ENCODE measurements at regions not wholly inside any gene's neighbourhood (a gene's known extent, or its start where the extent isn't known, plus 50 kb on each side); places are given as distances from the start of the nearest gene placed in this dataset.

DNA sequence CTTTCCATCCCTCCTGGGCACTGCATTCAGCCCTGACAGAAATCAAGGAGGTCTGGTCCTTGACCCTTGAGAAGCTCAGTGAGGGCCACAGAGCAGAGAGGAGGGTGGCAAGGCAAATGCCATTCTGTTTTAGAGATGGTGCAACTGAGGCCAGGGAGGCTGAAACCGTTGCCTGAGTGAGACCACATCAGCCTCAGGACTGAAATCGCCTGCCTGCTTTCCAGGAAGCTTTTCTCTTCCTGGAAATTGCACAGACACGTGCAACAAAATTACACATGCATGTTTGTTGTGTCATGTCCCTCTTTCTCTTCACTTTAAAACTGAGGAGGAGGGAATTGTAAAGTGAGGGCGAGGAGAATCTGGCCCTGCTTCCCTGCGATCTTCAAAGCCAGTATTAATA is 113.7 kb upstream of the PDE10A start:
- CTCF ChIA-PET = interaction anchor here (1.0 to 2.9 kb wide), 2 partner anchors 74 to 337 kb away, joined by 3 to 16 read pairs; no protein-coding TSS in a partner anchor
- dilution Hi-C loops (cut with MboI; ENCODE audit: extremely low pct_ligation_motif_present, low sequenced_read_pairs) = no loop called here
- POLR2A ChIA-PET = interaction anchor here (0.6 kb wide), 1 partner anchor 368 kb away, joined by 8 read pairs; no protein-coding TSS in a partner anchor

DNA sequence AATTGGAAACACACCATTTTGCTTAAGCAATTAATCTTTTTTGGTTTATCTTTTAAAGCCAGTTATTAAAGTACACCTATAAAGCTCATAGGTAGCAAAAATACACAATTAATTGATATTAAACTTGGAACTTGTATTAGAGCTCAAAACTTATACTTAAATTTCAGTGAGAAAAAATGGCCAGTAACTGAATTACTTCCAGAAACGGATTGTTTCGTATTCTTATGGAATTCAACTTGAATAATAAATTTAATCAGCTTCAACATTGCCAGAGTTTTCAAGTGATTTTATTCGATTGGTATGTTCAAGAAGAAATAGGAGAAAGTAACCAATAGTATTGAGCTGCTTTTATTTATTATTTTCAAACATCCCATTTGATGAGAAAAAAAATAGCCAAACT is 112.7 kb upstream of the PDE10A start:
- peaks cover 9% of the 10 kb centered on the region for H3K4me1 ChIP-seq (ENCODE audit: control insufficient read depth, extremely low read depth, insufficient read depth, low read length)
- H4K20me1 ChIP-seq (replicated peaks; ENCODE audit: control insufficient read depth, extremely low read depth, insufficient read depth, low read length) = no peaks in the 10 kb centered on the region
- H2AFZ ChIP-seq (ENCODE audit: low read depth, low read length) = no peak overlapping the region
- H3K36me3 ChIP-seq (ENCODE audit: control insufficient read depth in 2 of 2, extremely low read depth in 1 of 2, insufficient read depth in 2 of 2, low read length in 2 of 2) = no peaks in the 10 kb centered on the region
- FAIRE-seq (peak; percentile 8), DNase-seq (ENCODE audit: low read depth, low spot score) (no peak)
- dilution Hi-C loops (cut with MboI; ENCODE audit: extremely low pct_ligation_motif_present, low sequenced_read_pairs) (no loop called here), intact Hi-C loops (cut with micrococcal nuclease) (loop anchor here (1.0 to 2.0 kb wide), 6 partner anchors 9 to 335 kb away; no protein-coding TSS in a partner anchor)
- no peaks in the 10 kb centered on the region for H3K79me2 ChIP-seq (ENCODE audit: control insufficient read depth, insufficient read depth, low read length)
- H3K9me3 ChIP-seq (replicated peaks; ENCODE audit: control insufficient read depth, insufficient read depth, low read length) = no peaks in the 10 kb centered on the region
- H3K27ac ChIP-seq (ENCODE audit: insufficient read depth, low read depth, low read length) = peak overlapping the region; percentile 31
- TF ChIP-seq MYC (IDR thresholded peaks at IDR 0.05; ENCODE audit: low read depth, low read length) (no peak), POLR2AphosphoS5 (IDR thresholded peaks at IDR 0.05; ENCODE audit: insufficient read depth, low read depth, low read length) (no peak), GATA2 (IDR thresholded peaks at IDR 0.05; ENCODE audit: insufficient read depth, insufficient read length, low read depth, low read length) (no peak), EZH2 (IDR thresholded peaks at IDR 0.05; ENCODE audit: borderline replicate concordance, low read depth, low read length, severe bottlenecking) (no peak), FOS (IDR thresholded peaks at IDR 0.05; ENCODE audit: borderline replicate concordance, insufficient read depth, low read length) (no peak), POLR2A (IDR thresholded peaks at IDR 0.05; ENCODE audit: low read depth, low read length) (no peak), JUN (IDR thresholded peaks at IDR 0.05; ENCODE audit: borderline replicate concordance, insufficient read depth, insufficient read length, low read depth) (no peak)
- TF ChIP-seq, protein P1, sequence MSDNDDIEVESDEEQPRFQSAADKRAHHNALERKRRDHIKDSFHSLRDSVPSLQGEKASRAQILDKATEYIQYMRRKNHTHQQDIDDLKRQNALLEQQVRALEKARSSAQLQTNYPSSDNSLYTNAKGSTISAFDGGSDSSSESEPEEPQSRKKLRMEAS (IDR thresholded peaks at IDR 0.05; ENCODE audit: insufficient read depth, insufficient read length) = no peak
- TF ChIP-seq, protein P2, sequence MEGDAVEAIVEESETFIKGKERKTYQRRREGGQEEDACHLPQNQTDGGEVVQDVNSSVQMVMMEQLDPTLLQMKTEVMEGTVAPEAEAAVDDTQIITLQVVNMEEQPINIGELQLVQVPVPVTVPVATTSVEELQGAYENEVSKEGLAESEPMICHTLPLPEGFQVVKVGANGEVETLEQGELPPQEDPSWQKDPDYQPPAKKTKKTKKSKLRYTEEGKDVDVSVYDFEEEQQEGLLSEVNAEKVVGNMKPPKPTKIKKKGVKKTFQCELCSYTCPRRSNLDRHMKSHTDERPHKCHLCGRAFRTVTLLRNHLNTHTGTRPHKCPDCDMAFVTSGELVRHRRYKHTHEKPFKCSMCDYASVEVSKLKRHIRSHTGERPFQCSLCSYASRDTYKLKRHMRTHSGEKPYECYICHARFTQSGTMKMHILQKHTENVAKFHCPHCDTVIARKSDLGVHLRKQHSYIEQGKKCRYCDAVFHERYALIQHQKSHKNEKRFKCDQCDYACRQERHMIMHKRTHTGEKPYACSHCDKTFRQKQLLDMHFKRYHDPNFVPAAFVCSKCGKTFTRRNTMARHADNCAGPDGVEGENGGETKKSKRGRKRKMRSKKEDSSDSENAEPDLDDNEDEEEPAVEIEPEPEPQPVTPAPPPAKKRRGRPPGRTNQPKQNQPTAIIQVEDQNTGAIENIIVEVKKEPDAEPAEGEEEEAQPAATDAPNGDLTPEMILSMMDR (IDR thresholded peaks at IDR 0.05; ENCODE audit: extremely low read depth in 1 of 2, insufficient read depth in 1 of 2, low read depth in 1 of 2, low read length in 2 of 2) = no peak
- peak overlapping the region; percentile 45 for H3K9ac ChIP-seq (replicated peaks; ENCODE audit: extremely low read depth, insufficient read depth, low read length)
- peak overlapping the region in 1 of 3 experiments; percentile 5 for H3K4me3 ChIP-seq (replicated peaks in 1 of 3; ENCODE audit: insufficient read depth in 1 of 3, low read depth in 1 of 3, low read length in 3 of 3)
- ChIA-PET POLR2A (no interaction called here), CTCF (interaction anchor here (1.0 to 2.9 kb wide), 7 partner anchors 21 to 336 kb away, joined by 3 to 18 read pairs (median 7); no protein-coding TSS in a partner anchor)
- peak overlapping the region; percentile 60 for H3K4me2 ChIP-seq (ENCODE audit: insufficient read depth, low read length)
- no peaks in the 10 kb centered on the region for H3K9me1 ChIP-seq (replicated peaks; ENCODE audit: control insufficient read depth, extremely low read depth, insufficient read depth, low read length)
- TSS peak; percentile 56 for BruUV-seq (replicated peaks)
- peaks cover 0 to 1% of the 10 kb centered on the region in 2 experiments for H3K27me3 ChIP-seq (ENCODE audit: control insufficient read depth in 2 of 2, insufficient read depth in 2 of 2, low read length in 2 of 2)

More for the DNA sequence above, 113.7 kb upstream of the PDE10A start:
- no TSS peak for BruUV-seq (replicated peaks)
- intact Hi-C loops (cut with micrococcal nuclease) = no loop called here
- Histone ChIP-seq H3K79me2 (ENCODE audit: control insufficient read depth, insufficient read depth, low read length) (no peaks in the 10 kb centered on the region), H3K4me3 (replicated peaks in 1 of 3; ENCODE audit: insufficient read depth in 1 of 3, low read depth in 1 of 3, low read length in 3 of 3) (no peak overlapping the region), H3K9ac (replicated peaks; ENCODE audit: extremely low read depth, insufficient read depth, low read length) (no peak overlapping the region), H3K27me3 (ENCODE audit: control insufficient read depth in 2 of 2, insufficient read depth in 2 of 2, low read length in 2 of 2) (peaks cover 0 to 1% of the 10 kb centered on the region in 2 experiments), H2AFZ (ENCODE audit: low read depth, low read length) (no peak overlapping the region), H3K9me3 (replicated peaks; ENCODE audit: control insufficient read depth, insufficient read depth, low read length) (no peaks in the 10 kb centered on the region), H3K27ac (ENCODE audit: insufficient read depth, low read depth, low read length) (no peak overlapping the region), H3K4me1 (ENCODE audit: control insufficient read depth, extremely low read depth, insufficient read depth, low read length) (peaks cover 9% of the 10 kb centered on the region), H4K20me1 (replicated peaks; ENCODE audit: control insufficient read depth, extremely low read depth, insufficient read depth, low read length) (no peaks in the 10 kb centered on the region), H3K4me2 (ENCODE audit: insufficient read depth, low read length) (no peak overlapping the region), H3K9me1 (replicated peaks; ENCODE audit: control insufficient read depth, extremely low read depth, insufficient read depth, low read length) (no peaks in the 10 kb centered on the region), H3K36me3 (ENCODE audit: control insufficient read depth in 2 of 2, extremely low read depth in 1 of 2, insufficient read depth in 2 of 2, low read length in 2 of 2) (no peaks in the 10 kb centered on the region)
- TF ChIP-seq FOS (IDR thresholded peaks at IDR 0.05; ENCODE audit: borderline replicate concordance, insufficient read depth, low read length) = no peak
- no peak for TF ChIP-seq GATA2 (IDR thresholded peaks at IDR 0.05; ENCODE audit: insufficient read depth, insufficient read length, low read depth, low read length)
- no peak for TF ChIP-seq POLR2A (IDR thresholded peaks at IDR 0.05; ENCODE audit: low read depth, low read length)
- TF ChIP-seq, protein P2 (IDR thresholded peaks at IDR 0.05; ENCODE audit: extremely low read depth in 1 of 2, insufficient read depth in 1 of 2, low read depth in 1 of 2, low read length in 2 of 2) = no peak
- no peak for TF ChIP-seq POLR2AphosphoS5 (IDR thresholded peaks at IDR 0.05; ENCODE audit: insufficient read depth, low read depth, low read length)
- TF ChIP-seq JUN (IDR thresholded peaks at IDR 0.05; ENCODE audit: borderline replicate concordance, insufficient read depth, insufficient read length, low read depth) = no peak
- no peak for DNase-seq (ENCODE audit: low read depth, low spot score)
- no peak for FAIRE-seq

Data from endothelial cell of umbilical vein (primary cell).